ENCODE measurements at regions not wholly inside any gene's neighbourhood (a gene's known extent, or its start where the extent isn't known, plus 50 kb on each side); places are given as distances from the start of the nearest gene placed in this dataset.

GRCh38 chr12:115763376-115763775 is 514.1 kb downstream of the MED13L start:
- H3K36me3 ChIP-seq (replicated peaks in 1 of 2; ENCODE audit: control insufficient read depth in 1 of 2, insufficient read depth in 2 of 2, low read length in 2 of 2) = no peaks in the 10 kb centered on the region
- DNase-seq = no peak
- peaks cover 0 to 7% (median 0%) of the 10 kb centered on the region in 7 donors for H3K9me3 Mint-ChIP-seq
- no peak overlapping the region for H3K4me3 ChIP-seq (replicated peaks in 1 of 3; ENCODE audit: low read depth in 2 of 3, low read length in 3 of 3)
- H3K9ac ChIP-seq (ENCODE audit: insufficient read depth, low read length, poor library complexity, severe bottlenecking) = no peak overlapping the region
- peaks cover 0 to 2% of the 10 kb centered on the region in 2 donors for H3K27me3 ChIP-seq (ENCODE audit: control insufficient read depth in 2 of 2, insufficient read depth in 2 of 2, low read length in 2 of 2)
- H3K36me3 Mint-ChIP-seq = no peaks in the 10 kb centered on the region
- H2AFZ ChIP-seq (ENCODE audit: insufficient read depth, low read depth, low read length, poor library complexity, severe bottlenecking) = no peak overlapping the region
- H3K4me2 ChIP-seq (replicated peaks; ENCODE audit: extremely low read depth, low read length, poor library complexity, severe bottlenecking) = no peak overlapping the region
- TF ChIP-seq CTCF (IDR thresholded peaks at IDR 0.05) = no peak
- no peaks in the 10 kb centered on the region for H3K9me3 ChIP-seq (replicated peaks in 1 of 2; ENCODE audit: control insufficient read depth in 1 of 2, insufficient read depth in 1 of 2, low read length in 2 of 2)
- WGBS (ENCODE audit: insufficient coverage) = 85% methylated on average over 2 of the region's 5 CpGs
- intact Hi-C loops (cut with micrococcal nuclease) = no loop called here
- H3K4me3 Mint-ChIP-seq = no peak overlapping the region
- no peaks in the 10 kb centered on the region for H4K20me1 ChIP-seq (ENCODE audit: insufficient read depth, low read length)
- no peak overlapping the region for H3K27ac ChIP-seq (ENCODE audit: low read depth in 1 of 2, low read length in 2 of 2)
- no peak overlapping the region for H3K27ac Mint-ChIP-seq
- no peaks in the 10 kb centered on the region for H3K79me2 ChIP-seq (ENCODE audit: insufficient read depth, low read length)
- H3K4me1 ChIP-seq (ENCODE audit: control insufficient read depth in 1 of 2, insufficient read depth in 2 of 2, low read length in 2 of 2) = no peaks in the 10 kb centered on the region
- H3K4me1 Mint-ChIP-seq = no peaks in the 10 kb centered on the region
- peaks cover 1 to 4% (median 3%) of the 10 kb centered on the region in 3 donors for H3K27me3 Mint-ChIP-seq (ENCODE audit: low read depth in 3 of 3)

DNA sequence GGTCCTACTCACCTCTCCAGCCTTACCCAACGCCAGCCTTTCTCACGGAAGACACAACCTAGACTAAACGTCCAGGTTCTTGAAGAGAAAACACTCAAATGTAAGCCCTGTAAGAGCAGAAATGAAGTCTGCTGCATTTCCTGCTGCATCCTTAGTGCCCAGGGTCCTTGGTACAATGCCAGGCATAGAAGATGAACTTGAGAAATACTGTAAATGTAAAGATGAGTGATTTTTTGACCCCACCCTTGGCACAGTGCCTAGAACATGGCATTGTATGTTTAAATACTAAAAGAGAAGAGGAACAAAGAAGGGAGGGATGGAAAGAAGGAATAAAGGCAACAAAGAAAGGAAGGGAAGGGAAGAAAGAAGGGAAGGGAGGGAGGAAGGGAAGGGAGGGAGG is 514.6 kb downstream of the MED13L start:
- Histone ChIP-seq H3K79me2 (ENCODE audit: insufficient read depth, low read length) (no peaks in the 10 kb centered on the region), H3K4me3 (replicated peaks in 1 of 3; ENCODE audit: low read depth in 2 of 3, low read length in 3 of 3) (no peak overlapping the region), H3K27me3 (ENCODE audit: control insufficient read depth in 2 of 2, insufficient read depth in 2 of 2, low read length in 2 of 2) (peaks cover 0 to 2% of the 10 kb centered on the region in 2 donors), H3K4me1 (ENCODE audit: control insufficient read depth in 1 of 2, insufficient read depth in 2 of 2, low read length in 2 of 2) (no peaks in the 10 kb centered on the region), H2AFZ (ENCODE audit: insufficient read depth, low read depth, low read length, poor library complexity, severe bottlenecking) (no peak overlapping the region), H3K9ac (ENCODE audit: insufficient read depth, low read length, poor library complexity, severe bottlenecking) (no peak overlapping the region), H3K9me3 (replicated peaks in 1 of 2; ENCODE audit: control insufficient read depth in 1 of 2, insufficient read depth in 1 of 2, low read length in 2 of 2) (no peaks in the 10 kb centered on the region), H3K27ac (ENCODE audit: low read depth in 1 of 2, low read length in 2 of 2) (no peak overlapping the region), H3K4me2 (replicated peaks; ENCODE audit: extremely low read depth, low read length, poor library complexity, severe bottlenecking) (no peak overlapping the region), H4K20me1 (ENCODE audit: insufficient read depth, low read length) (no peaks in the 10 kb centered on the region), H3K36me3 (replicated peaks in 1 of 2; ENCODE audit: control insufficient read depth in 1 of 2, insufficient read depth in 2 of 2, low read length in 2 of 2) (no peaks in the 10 kb centered on the region)
- peaks cover 0 to 7% (median 0%) of the 10 kb centered on the region in 7 donors for H3K9me3 Mint-ChIP-seq
- no peaks in the 10 kb centered on the region for H3K4me1 Mint-ChIP-seq
- TF ChIP-seq CTCF (IDR thresholded peaks at IDR 0.05) = no peak
- no peak overlapping the region for H3K4me3 Mint-ChIP-seq
- WGBS (ENCODE audit: insufficient coverage) = 81% methylated on average over 3 of the region's 3 CpGs
- H3K27ac Mint-ChIP-seq = no peak overlapping the region
- intact Hi-C loops (cut with micrococcal nuclease) = no loop called here
- peaks cover 1 to 4% (median 3%) of the 10 kb centered on the region in 3 donors for H3K27me3 Mint-ChIP-seq (ENCODE audit: low read depth in 3 of 3)
- no peak for DNase-seq
- no peaks in the 10 kb centered on the region for H3K36me3 Mint-ChIP-seq
